Adrenal gland (tissue), 5 donors: ENCODE measurements at regions not wholly inside any gene's neighbourhood (a gene's known extent, or its start where the extent isn't known, plus 50 kb on each side); places are given as distances from the start of the nearest gene placed in this dataset.

Experiments
- CTCF ChIP-seq, 6 experiments: fragments of 450-650 bp in 4 of 6; fragments of 200-600 bp in 2 of 6; sonication (generic) in 1 of 6; IDR thresholded peaks; 1 replicate in 5 of 6; 2 replicates in 1 of 6; pipeline versions ENCODE4 v1.5.1 to v1.8.0; 2016 to 2021; ENCODE audit warnings: antibody characterized with exemption in 6 of 6, mild to moderate bottlenecking in 2 of 6, moderate library complexity in 1 of 6
- POLR2A ChIP-seq, 2 donors: fragments of 450-650 bp; IDR thresholded peaks; one replicate each; pipeline ENCODE4 v1.6.1; 2017; ENCODE audit warnings: antibody characterized with exemption in 2 of 2, mild to moderate bottlenecking in 2 of 2, moderate library complexity in 1 of 2
- donor health status: DM: no; HTN: no; CAD: no.

- no peak for TF ChIP-seq CTCF (IDR thresholded peaks at IDR 0.05)
- no peak for TF ChIP-seq POLR2A (IDR thresholded peaks at IDR 0.05)
Observed at GRCh38 chrX:82756272-82756671, 751.8 kb upstream of the POU3F4 start.
